ENCODE measurements at regions not wholly inside any gene's neighbourhood (a gene's known extent, or its start where the extent isn't known, plus 50 kb on each side); places are given as distances from the start of the nearest gene placed in this dataset.
"Not testable (repeated sequence)": the region's sequence is repeated elsewhere in the genome, so short reads cannot be mapped to it uniquely, and the experiment has no call there.

- Mint-ChIP-seq H3K36me3 (ENCODE audit: low read depth) (no peaks in the 10 kb centered on the region), H3K27me3 (no peaks in the 10 kb centered on the region), H3K27ac (no peak overlapping the region), H3K4me1 (ENCODE audit: low read depth) (no peaks in the 10 kb centered on the region), H3K9me3 (peaks cover 3% of the 10 kb centered on the region), H3K4me3 (no peak overlapping the region)
- CTCF ChIA-PET = no interaction called here
- TF ChIP-seq CTCF (IDR thresholded peaks at IDR 0.05) = no peak
- intact Hi-C loops (cut with micrococcal nuclease) = no loop called here
- ATAC-seq (no peak), DNase-seq (no peak)
- POLR2A ChIA-PET = no interaction called here
Measured at GRCh38 chr2:83359336-83359735, 1099.7 kb downstream of the SUCLG1 start.

- H3K4me1 Mint-ChIP-seq (ENCODE audit: low read depth) = no peaks in the 10 kb centered on the region
- no peak overlapping the region for H3K4me3 Mint-ChIP-seq
- DNase-seq (no peak), ATAC-seq (peak; percentile 72)
- no peaks in the 10 kb centered on the region for H3K36me3 Mint-ChIP-seq (ENCODE audit: low read depth)
- intact Hi-C loops (cut with micrococcal nuclease) = no loop called here
- TF ChIP-seq CTCF (IDR thresholded peaks at IDR 0.05) = no peak
- no peaks in the 10 kb centered on the region for H3K27me3 Mint-ChIP-seq
- CTCF ChIA-PET = no interaction called here
- peaks cover 24% of the 10 kb centered on the region for H3K9me3 Mint-ChIP-seq
- POLR2A ChIA-PET = no interaction called here
- H3K27ac Mint-ChIP-seq = no peak overlapping the region
Measured at GRCh38 chr2:83342860-83343329, 1116.2 kb downstream of the SUCLG1 start.

- Mint-ChIP-seq H3K4me3 (no peak overlapping the region), H3K9me3 (peaks cover 15% of the 10 kb centered on the region), H3K27ac (no peak overlapping the region), H3K27me3 (no peaks in the 10 kb centered on the region), H3K36me3 (ENCODE audit: low read depth) (no peaks in the 10 kb centered on the region), H3K4me1 (ENCODE audit: low read depth) (no peaks in the 10 kb centered on the region)
- intact Hi-C loops (cut with micrococcal nuclease) = no loop called here
- ATAC-seq (no peak), DNase-seq (no peak)
- POLR2A ChIA-PET = no interaction called here
- CTCF ChIA-PET = no interaction called here
- no peak for TF ChIP-seq CTCF (IDR thresholded peaks at IDR 0.05)
Measured at GRCh38 chr2:83340424-83340823, 1118.7 kb downstream of the SUCLG1 start.

GRCh38 chr2:83339942-83340341 lies 1119.1 kb downstream of the SUCLG1 start:
- H3K4me3 Mint-ChIP-seq; H3K36me3 Mint-ChIP-seq (ENCODE audit: low read depth); POLR2A ChIA-PET; H3K4me1 Mint-ChIP-seq (ENCODE audit: low read depth); intact Hi-C loops (cut with micrococcal nuclease); H3K27me3 Mint-ChIP-seq; H3K27ac Mint-ChIP-seq; CTCF ChIA-PET: not testable (repeated sequence)
- peak; percentile 38 for ATAC-seq
- DNase-seq = peak; percentile 14
- H3K9me3 Mint-ChIP-seq = peaks cover 12% of the 10 kb centered on the region

GRCh38 chr2:83331810-83332209 lies 1127.3 kb downstream of the SUCLG1 start:
- H3K36me3 Mint-ChIP-seq (ENCODE audit: low read depth) = no peaks in the 10 kb centered on the region
- H3K4me3 Mint-ChIP-seq = no peak overlapping the region
- CTCF ChIA-PET = no interaction called here
- no peaks in the 10 kb centered on the region for H3K9me3 Mint-ChIP-seq
- POLR2A ChIA-PET = no interaction called here
- ATAC-seq (no peak), DNase-seq (no peak)
- intact Hi-C loops (cut with micrococcal nuclease) = no loop called here
- TF ChIP-seq CTCF (IDR thresholded peaks at IDR 0.05) = no peak
- H3K27me3 Mint-ChIP-seq = no peaks in the 10 kb centered on the region
- H3K27ac Mint-ChIP-seq = no peak overlapping the region
- H3K4me1 Mint-ChIP-seq (ENCODE audit: low read depth) = no peaks in the 10 kb centered on the region

- no peaks in the 10 kb centered on the region for H3K4me1 Mint-ChIP-seq (ENCODE audit: low read depth)
- intact Hi-C loops (cut with micrococcal nuclease) = no loop called here
- POLR2A ChIA-PET = no interaction called here
Measured at GRCh38 chr2:83323038-83323437, 1136.0 kb downstream of the SUCLG1 start.

More at GRCh38 chr2:83323038-83323437, 1136.0 kb downstream of the SUCLG1 start:
- Mint-ChIP-seq H3K27me3 (no peaks in the 10 kb centered on the region), H3K4me3 (no peak overlapping the region), H3K36me3 (ENCODE audit: low read depth) (no peaks in the 10 kb centered on the region), H3K27ac (no peak overlapping the region), H3K9me3 (peaks cover 1% of the 10 kb centered on the region)
- ATAC-seq (no peak), DNase-seq (no peak)
- CTCF ChIA-PET = no interaction called here
- no peak for TF ChIP-seq CTCF (IDR thresholded peaks at IDR 0.05)

Measured in activated CD8-positive, alpha-beta T cell treated with anti-CD3 and anti-CD28 coated beads for 36 hours (primary cell).